Activated CD8-positive, alpha-beta memory T cell treated with anti-CD3 and anti-CD28 coated beads for 48 hours (primary cell): ENCODE measurements at regions not wholly inside any gene's neighbourhood (a gene's known extent, or its start where the extent isn't known, plus 50 kb on each side); places are given as distances from the start of the nearest gene placed in this dataset.
"Not testable (repeated sequence)": the region's sequence is repeated elsewhere in the genome, so short reads cannot be mapped to it uniquely, and the experiment has no call there.

Experiments
- DNase-seq, 3 experiments: peaks; one replicate each; pipeline ENCODE4 v3.0.0-alpha.2; 2020; ENCODE audit warnings: low read depth in 2 of 3, low spot score in 2 of 3

GRCh38 chr3:75241226-75241962 is 422.7 kb upstream of the FRG2C start:
- not testable (repeated sequence) for DNase-seq

GRCh38 chr3:75242012-75242735 is 422.0 kb upstream of the FRG2C start:
- DNase-seq: no peak

DNA sequence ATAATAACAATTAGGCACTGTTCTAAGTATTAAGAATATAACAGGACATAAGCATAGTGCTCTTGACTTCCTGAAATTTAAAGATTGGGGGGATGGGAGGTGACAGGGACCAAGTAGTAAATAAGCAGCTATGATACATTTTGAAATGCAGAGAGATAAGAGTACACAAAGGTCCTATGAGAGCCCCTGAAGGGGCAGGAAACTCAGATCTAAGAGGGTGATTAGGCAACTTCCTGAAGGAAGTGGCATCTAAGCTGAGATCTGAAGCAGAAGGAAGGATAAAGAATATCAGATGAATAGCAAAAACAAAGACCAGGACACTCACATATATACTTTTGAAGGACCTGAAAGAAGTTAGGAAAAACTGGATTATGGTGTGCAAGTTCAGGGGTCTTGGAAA is 415.2 kb upstream of the FRG2C start:
- no peak for DNase-seq

- DNase-seq: no peak
These were observed 409.4 kb upstream of the FRG2C start for GRCh38 chr3:75254685-75255084.

GRCh38 chr3:75258825-75259683 is 405.1 kb upstream of the FRG2C start:
- not testable (repeated sequence) for DNase-seq

GRCh38 chr3:75260975-75261374 is 403.2 kb upstream of the FRG2C start:
- not testable (repeated sequence) for DNase-seq

- no peak for DNase-seq
These were observed 401.5 kb upstream of the FRG2C start for GRCh38 chr3:75262661-75263060.

GRCh38 chr3:75265897-75266296 is 398.2 kb upstream of the FRG2C start:
- DNase-seq: no peak

- not testable (repeated sequence) for DNase-seq
These were observed 395.6 kb upstream of the FRG2C start for GRCh38 chr3:75268576-75268975.

DNA sequence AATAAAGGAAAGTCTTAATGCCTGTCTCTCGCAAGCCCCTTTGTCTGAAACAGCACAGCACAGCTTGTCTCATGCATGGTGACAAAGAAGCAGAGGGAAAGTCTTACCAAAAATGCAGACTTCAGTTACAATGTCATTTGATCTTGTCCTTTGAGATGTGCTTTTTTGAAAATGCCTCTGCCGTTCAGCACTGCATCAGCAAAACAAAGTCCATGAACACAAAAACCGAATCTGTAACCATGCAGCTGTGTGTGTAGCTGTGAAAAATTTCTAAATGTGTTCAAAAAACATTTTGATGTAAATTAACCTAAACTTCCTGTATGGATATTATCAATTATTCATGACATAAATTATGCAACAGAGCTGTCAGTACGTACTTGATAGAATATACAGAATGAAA is 391.9 kb upstream of the FRG2C start:
- DNase-seq: not testable (repeated sequence)

DNA sequence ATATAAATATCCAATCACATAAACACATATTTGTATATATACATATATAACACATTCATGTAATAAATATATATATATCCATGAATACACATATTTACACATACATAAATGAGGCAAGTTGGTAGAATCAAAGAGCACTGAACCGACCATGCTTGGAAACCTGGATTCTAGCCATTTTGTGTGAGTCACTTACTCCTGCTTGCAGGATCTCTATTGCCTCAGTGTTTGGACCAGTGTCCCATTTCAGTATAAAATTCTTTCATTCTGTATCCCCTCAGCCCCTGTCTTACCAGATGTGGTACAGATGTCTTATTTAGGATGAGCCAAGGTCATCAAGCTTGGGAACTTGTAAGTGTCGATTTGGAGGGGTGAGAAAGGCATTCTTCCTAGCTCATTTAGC is 391.4 kb upstream of the FRG2C start:
- DNase-seq: no peak

- DNase-seq: not testable (repeated sequence)
These were observed 378.5 kb upstream of the FRG2C start for GRCh38 chr3:75285531-75286148.

DNA sequence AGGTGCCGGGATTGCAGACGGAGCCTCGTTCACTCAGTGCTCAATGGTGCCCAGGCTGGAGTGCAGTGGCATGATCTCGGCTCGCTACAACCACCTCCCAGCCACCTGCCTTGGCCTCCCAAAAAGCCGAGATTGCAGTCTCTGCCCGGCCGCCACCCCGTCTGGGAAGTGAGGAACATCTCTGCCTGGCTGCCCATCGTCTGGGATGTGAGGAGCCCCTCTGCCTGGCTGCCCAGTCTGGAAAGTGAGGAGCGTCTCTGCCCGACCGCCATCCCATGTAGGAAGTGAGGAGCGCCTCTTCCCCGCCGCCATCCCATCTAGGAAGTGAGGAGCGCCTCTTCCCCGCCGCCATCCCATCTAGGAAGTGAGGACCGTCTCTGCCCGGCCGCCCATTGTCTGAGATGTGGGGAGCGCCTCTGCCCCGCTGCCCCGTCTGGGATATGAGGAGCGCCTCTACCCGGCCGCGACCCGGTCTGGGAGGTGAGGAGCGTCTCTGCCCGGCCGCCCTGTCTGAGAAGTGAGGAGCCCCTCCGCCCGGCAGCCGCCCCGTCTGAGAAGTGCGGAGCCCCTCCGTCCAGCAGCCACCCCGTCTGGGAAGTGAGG is 375.1 kb upstream of the FRG2C start:
- DNase-seq: not testable (repeated sequence)

DNA sequence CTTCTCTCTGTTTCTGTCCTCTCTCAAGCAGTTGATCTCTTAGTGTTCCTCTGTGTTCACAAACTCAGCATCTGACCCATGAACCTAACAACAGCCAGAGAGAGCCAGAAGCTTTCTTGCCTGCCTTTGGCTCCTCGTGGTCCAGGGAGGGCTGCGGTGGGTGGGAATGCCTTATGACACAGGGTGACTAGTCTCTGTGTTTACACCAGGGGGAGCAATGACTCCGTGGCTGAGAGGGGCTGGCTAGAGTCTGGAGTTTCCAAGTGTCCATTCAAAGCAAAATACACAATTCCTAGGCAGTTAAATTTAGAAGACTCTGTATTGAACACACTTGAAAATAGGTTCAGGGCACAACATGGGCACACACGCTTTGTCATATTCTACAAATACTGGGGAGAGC is 370.0 kb upstream of the FRG2C start:
- no peak for DNase-seq

- DNase-seq: no peak
These were observed 369.1 kb upstream of the FRG2C start for GRCh38 chr3:75295013-75295412.

- no peak for DNase-seq
These were observed 367.3 kb upstream of the FRG2C start for GRCh38 chr3:75296858-75297257.

GRCh38 chr3:75300606-75301005 is 363.5 kb upstream of the FRG2C start:
- no peak for DNase-seq

DNA sequence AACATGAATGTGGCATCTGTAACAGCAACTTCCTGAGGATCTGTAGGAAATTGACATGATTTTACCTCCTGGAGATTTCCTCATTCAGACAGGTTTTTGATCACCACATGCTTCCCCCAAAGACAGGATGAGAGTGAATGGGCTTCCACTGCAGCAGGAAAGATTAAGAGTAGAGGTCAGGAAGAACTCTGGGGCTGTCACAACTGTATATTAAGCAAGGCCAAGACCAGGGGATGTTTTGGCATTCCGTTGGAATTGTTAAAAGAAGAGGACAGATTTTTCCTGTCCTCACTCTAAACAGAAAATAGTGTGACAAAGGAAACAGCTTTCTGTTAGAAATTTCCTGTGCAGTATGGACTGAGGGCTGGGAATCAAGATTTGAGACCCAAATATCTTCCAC is 363.1 kb upstream of the FRG2C start:
- DNase-seq: not testable (repeated sequence)

DNA sequence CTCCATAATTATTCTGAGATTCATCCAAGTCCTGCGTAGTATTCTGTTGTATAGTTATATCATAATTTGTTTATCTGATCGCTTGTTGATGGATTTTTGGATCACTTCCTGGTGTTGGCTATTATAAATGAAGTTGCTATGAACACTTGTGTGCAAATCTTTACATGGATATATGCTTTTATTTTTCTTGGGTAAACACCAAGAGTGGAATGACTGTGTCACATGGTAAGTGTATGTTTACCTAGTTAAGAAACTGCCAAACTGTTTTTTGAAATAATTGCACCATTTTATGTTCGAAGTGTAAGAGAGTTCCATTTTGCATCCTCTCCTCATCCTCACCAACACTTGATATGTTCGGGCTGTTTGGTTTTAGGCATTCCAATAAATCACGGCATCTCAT is 360.4 kb upstream of the FRG2C start:
- DNase-seq: no peak

- DNase-seq: no peak
These were observed 358.2 kb upstream of the FRG2C start for GRCh38 chr3:75305901-75306300.

DNA sequence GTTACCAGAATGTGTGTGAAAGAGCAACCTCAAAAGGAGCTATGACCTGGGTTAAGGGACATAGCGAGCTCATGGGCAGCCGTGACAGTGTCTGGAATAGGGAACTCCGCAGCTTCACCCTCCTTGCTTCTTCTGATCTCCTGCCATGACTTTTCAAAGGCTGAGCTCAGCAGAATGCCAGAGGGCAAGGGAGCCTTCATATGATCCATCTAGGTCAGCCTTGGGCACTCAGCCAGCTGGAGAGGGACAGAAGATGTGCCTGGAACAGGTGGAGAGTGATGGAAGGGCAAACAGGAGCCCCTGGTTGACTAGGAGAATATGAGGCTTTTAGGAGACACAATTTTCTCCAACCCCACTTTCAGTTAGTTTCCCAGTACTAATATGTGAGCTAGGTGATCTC is 352.8 kb upstream of the FRG2C start:
- DNase-seq: not testable (repeated sequence)
